ENCODE measurements at regions not wholly inside any gene's neighbourhood (a gene's known extent, or its start where the extent isn't known, plus 50 kb on each side); places are given as distances from the start of the nearest gene placed in this dataset.

DNA sequence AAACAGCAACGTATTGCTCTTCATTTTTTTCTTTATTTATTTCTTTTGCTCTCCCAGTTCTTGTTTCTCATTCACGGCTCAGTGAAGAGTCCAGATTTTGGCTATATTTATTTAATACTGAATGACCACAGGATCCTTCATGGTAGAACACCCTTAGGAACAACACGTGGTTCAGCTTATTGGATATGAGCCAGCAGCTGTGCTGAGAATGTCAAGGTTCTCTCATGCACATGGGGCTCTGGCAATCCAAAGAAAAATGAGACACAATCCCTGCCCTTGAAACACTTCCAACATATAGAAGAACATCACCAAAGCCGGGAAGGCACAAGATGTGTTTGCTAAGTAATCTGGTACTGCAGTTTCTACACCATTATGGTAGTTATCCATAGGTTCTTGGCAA is 852.9 kb downstream of the SORCS1 start:
- Histone ChIP-seq H3K27me3 (ENCODE audit: control insufficient read depth in 3 of 3, insufficient read depth in 3 of 3, low read length in 2 of 3) (no peaks in the 10 kb centered on the region), H3K27ac (ENCODE audit: low read depth in 1 of 2, low read length in 1 of 2) (no peak overlapping the region), H3K36me3 (ENCODE audit: control insufficient read depth in 4 of 4, insufficient read depth in 4 of 4, low read length in 4 of 4) (no peaks in the 10 kb centered on the region), H3K9me3 (ENCODE audit: control insufficient read depth in 4 of 4, insufficient read depth in 3 of 4, low read length in 3 of 4) (no peaks in the 10 kb centered on the region), H3K9ac (ENCODE audit: insufficient read depth in 1 of 2, low read length in 2 of 2) (no peak overlapping the region), H3K4me1 (ENCODE audit: control insufficient read depth in 5 of 5, insufficient read depth in 5 of 5, low read length in 5 of 5) (no peaks in the 10 kb centered on the region), H3K4me3 (no peak overlapping the region)
- ATAC-seq (ENCODE audit: insufficient read depth, low FRiP score) (no peak), DNase-seq (peak in 1 of 3 donors; percentile 7)
- WGBS, 2 donors: 64 to 75% methylated on average over 4 of the region's 4 CpGs
- TF ChIP-seq, protein P1, sequence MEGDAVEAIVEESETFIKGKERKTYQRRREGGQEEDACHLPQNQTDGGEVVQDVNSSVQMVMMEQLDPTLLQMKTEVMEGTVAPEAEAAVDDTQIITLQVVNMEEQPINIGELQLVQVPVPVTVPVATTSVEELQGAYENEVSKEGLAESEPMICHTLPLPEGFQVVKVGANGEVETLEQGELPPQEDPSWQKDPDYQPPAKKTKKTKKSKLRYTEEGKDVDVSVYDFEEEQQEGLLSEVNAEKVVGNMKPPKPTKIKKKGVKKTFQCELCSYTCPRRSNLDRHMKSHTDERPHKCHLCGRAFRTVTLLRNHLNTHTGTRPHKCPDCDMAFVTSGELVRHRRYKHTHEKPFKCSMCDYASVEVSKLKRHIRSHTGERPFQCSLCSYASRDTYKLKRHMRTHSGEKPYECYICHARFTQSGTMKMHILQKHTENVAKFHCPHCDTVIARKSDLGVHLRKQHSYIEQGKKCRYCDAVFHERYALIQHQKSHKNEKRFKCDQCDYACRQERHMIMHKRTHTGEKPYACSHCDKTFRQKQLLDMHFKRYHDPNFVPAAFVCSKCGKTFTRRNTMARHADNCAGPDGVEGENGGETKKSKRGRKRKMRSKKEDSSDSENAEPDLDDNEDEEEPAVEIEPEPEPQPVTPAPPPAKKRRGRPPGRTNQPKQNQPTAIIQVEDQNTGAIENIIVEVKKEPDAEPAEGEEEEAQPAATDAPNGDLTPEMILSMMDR (IDR thresholded peaks at IDR 0.05; ENCODE audit: control extremely low read depth, extremely low read depth): no peak

DNA sequence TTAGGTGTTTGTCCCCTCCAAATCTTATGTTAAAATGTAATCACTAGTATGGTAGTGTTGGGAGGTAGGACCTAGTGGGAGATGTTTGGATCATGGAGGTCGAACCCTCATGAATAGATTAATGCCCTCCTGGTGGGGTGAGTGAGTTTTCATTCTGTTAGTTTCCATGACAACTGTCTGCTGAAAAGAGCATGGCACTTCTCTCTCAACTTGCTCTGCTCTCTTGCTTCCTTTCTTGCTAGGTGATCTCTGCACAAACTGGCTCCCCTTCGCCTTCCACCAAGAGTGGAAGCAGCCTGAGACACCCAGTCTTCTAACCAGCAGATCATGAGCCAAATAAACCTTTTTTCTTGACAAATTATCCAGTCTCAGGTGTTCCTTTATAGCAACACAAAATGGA is 853.9 kb downstream of the SORCS1 start:
- Histone ChIP-seq H3K4me3 (no peak overlapping the region), H3K36me3 (ENCODE audit: control insufficient read depth in 4 of 4, insufficient read depth in 4 of 4, low read length in 4 of 4) (no peaks in the 10 kb centered on the region), H3K27me3 (ENCODE audit: control insufficient read depth in 3 of 3, insufficient read depth in 3 of 3, low read length in 2 of 3) (no peaks in the 10 kb centered on the region), H3K27ac (ENCODE audit: low read depth in 1 of 2, low read length in 1 of 2) (no peak overlapping the region), H3K9ac (ENCODE audit: insufficient read depth in 1 of 2, low read length in 2 of 2) (no peak overlapping the region), H3K4me1 (ENCODE audit: control insufficient read depth in 5 of 5, insufficient read depth in 5 of 5, low read length in 5 of 5) (no peaks in the 10 kb centered on the region), H3K9me3 (ENCODE audit: control insufficient read depth in 4 of 4, insufficient read depth in 3 of 4, low read length in 3 of 4) (no peaks in the 10 kb centered on the region)
- 60 to 68% methylated on average over 2 of the region's 2 CpGs for WGBS, 2 donors
- ATAC-seq (ENCODE audit: insufficient read depth, low FRiP score) (no peak), DNase-seq (no peak)
- TF ChIP-seq, protein P1 (IDR thresholded peaks at IDR 0.05; ENCODE audit: control extremely low read depth, extremely low read depth): no peak

GRCh38 chr10:106309376-106309775 is 855.1 kb downstream of the SORCS1 start:
- Histone ChIP-seq H3K9ac (ENCODE audit: insufficient read depth in 1 of 2, low read length in 2 of 2) (no peak overlapping the region), H3K4me1 (ENCODE audit: control insufficient read depth in 5 of 5, insufficient read depth in 5 of 5, low read length in 5 of 5) (no peaks in the 10 kb centered on the region), H3K27me3 (ENCODE audit: control insufficient read depth in 3 of 3, insufficient read depth in 3 of 3, low read length in 2 of 3) (no peaks in the 10 kb centered on the region), H3K9me3 (ENCODE audit: control insufficient read depth in 4 of 4, insufficient read depth in 3 of 4, low read length in 3 of 4) (no peaks in the 10 kb centered on the region), H3K4me3 (no peak overlapping the region), H3K27ac (ENCODE audit: low read depth in 1 of 2, low read length in 1 of 2) (no peak overlapping the region), H3K36me3 (ENCODE audit: control insufficient read depth in 4 of 4, insufficient read depth in 4 of 4, low read length in 4 of 4) (no peaks in the 10 kb centered on the region)
- DNase-seq: no peak
- TF ChIP-seq, protein P1 (IDR thresholded peaks at IDR 0.05; ENCODE audit: control extremely low read depth, extremely low read depth): no peak
- ATAC-seq (ENCODE audit: insufficient read depth, low FRiP score): no peak
- WGBS, 2 donors: 86 to 89% methylated on average over 2 of the region's 2 CpGs

GRCh38 chr10:106308284-106308683 is 856.2 kb downstream of the SORCS1 start:
- H3K4me1 ChIP-seq (ENCODE audit: control insufficient read depth in 5 of 5, insufficient read depth in 5 of 5, low read length in 5 of 5): no peaks in the 10 kb centered on the region
- no peaks in the 10 kb centered on the region for H3K36me3 ChIP-seq (ENCODE audit: control insufficient read depth in 4 of 4, insufficient read depth in 4 of 4, low read length in 4 of 4)
- ATAC-seq (ENCODE audit: insufficient read depth, low FRiP score) (no peak), DNase-seq (no peak)
- no peaks in the 10 kb centered on the region for H3K27me3 ChIP-seq (ENCODE audit: control insufficient read depth in 3 of 3, insufficient read depth in 3 of 3, low read length in 2 of 3)
- H3K27ac ChIP-seq (ENCODE audit: low read depth in 1 of 2, low read length in 1 of 2): no peak overlapping the region
- TF ChIP-seq, protein P1 (IDR thresholded peaks at IDR 0.05; ENCODE audit: control extremely low read depth, extremely low read depth): no peak
- H3K9me3 ChIP-seq (ENCODE audit: control insufficient read depth in 4 of 4, insufficient read depth in 3 of 4, low read length in 3 of 4): no peaks in the 10 kb centered on the region
- WGBS, 2 donors: 74 to 75% methylated on average over 2 of the region's 2 CpGs
- no peak overlapping the region for H3K4me3 ChIP-seq
- H3K9ac ChIP-seq (ENCODE audit: insufficient read depth in 1 of 2, low read length in 2 of 2): no peak overlapping the region

Measured in lung (tissue), 11 donors.